NCI-H2107 (cell line): ENCODE measurements at regions not wholly inside any gene's neighbourhood (a gene's known extent, or its start where the extent isn't known, plus 50 kb on each side); places are given as distances from the start of the nearest gene placed in this dataset.
"Not testable (repeated sequence)": the region's sequence is repeated elsewhere in the genome, so short reads cannot be mapped to it uniquely, and the experiment has no call there.

Experiments used
- DNase-seq: peaks from one replicate; lab custom pipeline; 2025; lab: John Stamatoyannopoulos, UW

DNA sequence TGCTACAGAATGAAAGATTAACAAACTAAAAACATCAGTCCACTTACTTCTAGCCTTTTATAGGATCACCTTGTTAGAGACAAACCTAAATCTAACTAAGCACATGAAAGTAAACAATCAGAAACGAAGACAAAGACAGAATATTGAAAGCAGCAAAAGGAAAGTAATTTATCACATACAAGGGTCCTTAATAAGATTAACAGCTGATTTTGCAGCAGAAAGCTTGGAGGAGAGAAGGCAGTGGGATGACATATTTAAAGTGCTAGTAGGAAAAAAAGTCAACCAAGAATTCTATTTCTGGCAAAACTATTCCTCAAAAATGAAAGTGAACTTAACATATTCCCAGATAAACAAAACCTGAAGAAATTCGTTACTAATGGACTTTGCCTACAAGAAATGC lies 286.4 kb downstream of the RWDD3 start:
- DNase-seq = no peak

DNA sequence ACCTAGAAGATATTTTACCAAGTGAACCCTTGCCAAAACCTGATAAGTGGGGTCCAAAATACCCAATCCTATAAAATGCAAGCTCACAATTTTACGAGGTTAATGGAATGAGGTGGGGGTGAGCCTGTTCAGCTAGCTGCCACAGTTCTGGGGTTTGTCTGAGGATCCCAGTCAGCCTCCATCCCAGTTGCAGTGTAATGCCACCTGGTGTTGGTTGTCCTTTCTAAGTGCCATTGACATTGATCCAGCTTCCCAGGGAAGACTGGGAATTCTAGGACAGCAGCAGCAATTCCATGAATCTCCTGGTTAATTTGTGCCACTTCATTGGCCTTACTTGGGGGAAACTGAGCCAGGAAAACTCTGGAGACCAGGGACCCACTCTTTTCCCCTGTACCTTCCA lies 298.3 kb downstream of the RWDD3 start:
- no peak for DNase-seq

GRCh38 chr1:95534985-95535384 lies 301.0 kb downstream of the RWDD3 start:
- no peak for DNase-seq

DNA sequence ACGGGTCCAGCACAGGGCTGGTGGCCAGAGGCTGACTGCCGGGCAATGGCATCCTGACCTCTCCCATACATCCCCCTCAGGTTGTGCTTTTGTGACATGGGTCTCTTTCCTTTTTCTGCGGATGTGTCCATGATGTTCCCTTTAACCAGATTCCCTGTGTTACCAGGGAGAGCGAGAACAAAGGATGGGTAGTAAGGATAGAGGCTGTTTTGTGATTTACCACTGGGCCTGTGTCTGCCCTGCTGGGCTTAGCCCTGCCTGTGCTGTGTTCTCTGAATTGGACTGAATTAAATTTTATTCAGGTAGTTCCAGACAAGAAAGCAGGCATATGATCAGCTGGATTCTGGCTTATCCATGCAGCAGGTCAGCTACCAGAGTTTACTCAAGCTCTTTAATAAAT lies 301.6 kb downstream of the RWDD3 start:
- DNase-seq = no peak

DNA sequence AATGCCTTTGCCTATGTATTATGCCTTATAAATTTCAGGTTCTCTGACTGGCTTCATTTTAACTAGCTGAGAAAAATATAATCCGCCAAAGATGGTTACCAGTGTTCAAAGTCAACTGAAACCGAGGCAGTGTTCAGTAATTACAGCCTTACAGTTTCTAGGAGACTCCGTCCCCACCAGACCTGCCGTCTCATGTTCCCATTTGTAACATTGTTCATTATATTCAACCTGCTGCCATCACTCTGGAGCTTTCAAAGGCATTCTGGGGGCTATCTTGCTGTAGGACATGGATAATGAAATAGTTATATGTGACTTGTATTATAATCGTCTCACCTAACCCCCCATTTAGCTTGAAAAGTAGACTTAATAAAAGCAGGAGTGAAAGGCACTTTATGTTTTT lies 302.5 kb downstream of the RWDD3 start:
- no peak for DNase-seq

GRCh38 chr1:95537176-95537575 lies 303.2 kb downstream of the RWDD3 start:
- no peak for DNase-seq

DNA sequence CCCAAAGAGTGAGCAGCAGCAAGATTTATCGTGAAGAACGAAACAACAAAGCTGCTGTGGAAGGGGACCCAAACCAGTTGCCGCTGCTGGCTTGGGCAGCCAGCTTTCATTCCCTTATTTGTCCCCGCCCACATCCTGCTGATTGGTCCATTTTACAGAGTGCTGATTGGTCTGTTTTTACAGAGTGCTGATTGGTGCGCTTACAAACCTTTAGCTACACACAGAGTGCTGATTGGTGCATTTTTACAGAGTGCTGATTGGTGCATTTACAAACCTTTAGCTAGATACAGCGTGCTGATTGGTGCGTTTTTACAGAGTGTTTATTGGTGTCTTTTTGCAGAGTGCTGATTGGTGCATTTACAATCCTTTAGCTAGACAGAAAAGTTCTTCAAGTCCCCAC lies 304.2 kb downstream of the RWDD3 start:
- not testable (repeated sequence) for DNase-seq

DNA sequence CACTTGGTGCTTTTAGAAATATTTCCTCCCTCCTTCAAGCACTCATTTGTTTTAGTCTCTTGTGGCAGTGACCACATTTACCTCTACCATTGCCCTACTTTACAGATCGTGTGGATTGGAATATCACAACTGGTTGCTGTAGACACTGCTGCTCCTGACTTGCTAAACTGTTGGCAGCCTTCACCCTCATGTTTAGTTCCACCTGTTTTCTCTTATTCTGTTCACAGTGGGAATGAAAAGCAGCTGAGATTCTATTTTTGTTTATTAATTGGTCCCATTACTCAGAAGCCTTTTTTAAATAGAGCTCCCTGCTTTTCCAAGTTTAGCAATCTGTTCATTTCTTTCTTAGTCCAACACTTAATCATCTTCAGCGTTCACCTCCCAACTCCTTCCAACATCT lies 308.9 kb downstream of the RWDD3 start:
- DNase-seq = no peak

- no peak for DNase-seq
Measured at GRCh38 chr1:95547005-95547404, 313.0 kb downstream of the RWDD3 start.

- DNase-seq = no peak
Measured at GRCh38 chr1:95548211-95548610, 314.2 kb downstream of the RWDD3 start.

GRCh38 chr1:95551201-95551600 lies 317.2 kb downstream of the RWDD3 start:
- no peak for DNase-seq

- DNase-seq = no peak
Measured at GRCh38 chr1:95553595-95553994, 319.6 kb downstream of the RWDD3 start.

GRCh38 chr1:95554408-95554807 lies 320.4 kb downstream of the RWDD3 start:
- no peak for DNase-seq

DNA sequence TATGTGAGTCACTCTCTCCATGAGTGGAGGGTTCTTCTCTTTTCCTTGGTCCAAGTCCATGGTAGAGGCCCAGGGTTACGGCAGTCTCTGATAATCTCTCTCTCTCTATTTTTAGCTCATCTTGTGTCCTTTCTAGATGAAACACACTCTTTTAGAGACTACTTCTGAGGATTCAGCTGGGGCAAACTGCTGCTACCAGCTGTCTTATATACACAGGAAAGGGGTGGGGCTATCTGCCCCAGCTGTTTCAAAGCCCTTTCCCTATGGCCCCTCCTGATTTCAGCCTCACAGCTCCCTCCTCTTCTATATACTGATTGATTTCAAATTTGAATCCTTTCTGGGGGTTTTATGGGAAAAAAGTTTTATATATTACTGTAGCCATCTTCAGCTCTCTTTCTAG lies 324.8 kb downstream of the RWDD3 start:
- no peak for DNase-seq

GRCh38 chr1:95561346-95561745 lies 327.3 kb downstream of the RWDD3 start:
- no peak for DNase-seq

GRCh38 chr1:95562230-95562629 lies 328.2 kb downstream of the RWDD3 start:
- DNase-seq = no peak

- DNase-seq = no peak
Measured at GRCh38 chr1:95572002-95572401, 338.0 kb downstream of the RWDD3 start.

GRCh38 chr1:95572962-95573361 lies 339.0 kb downstream of the RWDD3 start:
- DNase-seq = no peak

- no peak for DNase-seq
Measured at GRCh38 chr1:95575291-95575690, 341.3 kb downstream of the RWDD3 start.

DNA sequence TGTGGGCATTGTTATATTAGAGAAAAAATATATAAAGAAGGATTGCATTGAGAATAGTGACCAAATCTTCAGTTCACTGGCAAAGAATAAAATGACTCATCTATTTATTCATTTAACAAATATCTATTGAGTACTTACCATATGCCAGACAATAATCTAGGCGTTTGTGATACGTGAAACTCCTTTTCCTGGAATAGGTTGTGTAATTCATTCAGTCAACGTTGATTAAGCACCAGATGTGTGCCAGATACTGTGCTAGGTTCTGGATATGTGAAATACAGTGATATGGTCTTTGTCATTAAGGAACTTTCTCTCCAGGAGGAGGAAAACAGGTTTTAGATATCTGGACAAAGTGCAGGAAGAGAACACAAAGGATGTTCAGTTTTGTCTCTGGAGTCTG lies 344.5 kb downstream of the RWDD3 start:
- DNase-seq = no peak

DNA sequence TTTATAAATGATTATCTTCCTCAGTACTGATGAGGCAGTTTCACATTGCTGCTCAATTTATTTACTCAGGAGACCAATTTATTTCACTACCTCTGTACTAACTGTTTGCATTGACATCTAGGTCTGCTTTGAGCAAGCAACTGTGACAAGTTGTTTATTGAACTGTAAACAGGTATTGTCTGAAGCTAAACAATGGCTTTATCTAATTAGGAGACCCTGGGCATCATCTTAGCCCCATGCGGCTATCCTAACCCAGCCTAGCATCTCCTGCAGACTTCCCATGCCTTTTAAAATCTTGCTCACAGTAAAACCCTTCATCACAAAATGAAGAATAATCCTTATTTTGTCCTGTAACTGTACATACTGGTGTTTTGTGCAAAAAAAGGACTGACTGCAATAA lies 348.2 kb downstream of the RWDD3 start:
- no peak for DNase-seq

DNA sequence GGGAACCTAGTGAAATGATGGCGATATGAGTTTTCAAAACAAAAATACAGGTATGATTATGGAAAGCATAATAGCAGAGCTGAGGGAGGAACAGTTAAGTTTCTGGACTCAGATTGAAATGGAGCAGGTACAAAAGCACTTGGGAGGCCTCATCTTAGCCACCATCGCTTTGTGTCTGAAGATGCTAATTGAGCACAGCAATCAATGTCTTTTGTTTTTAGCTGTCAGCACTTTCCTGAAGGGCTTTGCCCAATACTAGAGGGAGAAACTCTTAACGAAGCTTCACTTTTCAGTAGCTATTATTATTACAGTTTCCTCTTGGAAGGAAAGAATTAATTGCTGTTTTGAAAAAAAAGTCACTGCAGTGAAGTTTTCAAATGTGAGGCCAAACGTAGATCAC lies 348.7 kb downstream of the RWDD3 start:
- DNase-seq = no peak

GRCh38 chr1:95583661-95584210 lies 349.7 kb downstream of the RWDD3 start:
- no peak for DNase-seq

DNA sequence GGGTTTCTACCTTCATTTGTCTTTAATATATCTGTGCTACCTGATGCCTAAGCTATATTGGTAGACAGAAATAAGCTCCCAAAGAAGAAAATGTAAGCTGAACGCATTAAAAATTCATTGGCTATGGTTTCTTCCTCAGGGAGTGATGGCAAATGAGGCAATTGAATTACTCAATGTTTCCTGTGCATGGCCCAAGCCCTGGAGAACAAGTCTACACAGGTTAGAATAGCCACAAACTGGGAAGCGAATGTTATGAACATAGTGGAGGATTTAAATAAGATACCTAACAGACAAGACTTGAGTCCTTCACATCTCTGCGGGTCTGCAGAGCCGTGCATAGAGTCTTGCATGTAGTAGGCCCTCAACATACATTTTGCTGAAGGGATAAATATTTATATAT lies 350.3 kb downstream of the RWDD3 start:
- DNase-seq = no peak

DNA sequence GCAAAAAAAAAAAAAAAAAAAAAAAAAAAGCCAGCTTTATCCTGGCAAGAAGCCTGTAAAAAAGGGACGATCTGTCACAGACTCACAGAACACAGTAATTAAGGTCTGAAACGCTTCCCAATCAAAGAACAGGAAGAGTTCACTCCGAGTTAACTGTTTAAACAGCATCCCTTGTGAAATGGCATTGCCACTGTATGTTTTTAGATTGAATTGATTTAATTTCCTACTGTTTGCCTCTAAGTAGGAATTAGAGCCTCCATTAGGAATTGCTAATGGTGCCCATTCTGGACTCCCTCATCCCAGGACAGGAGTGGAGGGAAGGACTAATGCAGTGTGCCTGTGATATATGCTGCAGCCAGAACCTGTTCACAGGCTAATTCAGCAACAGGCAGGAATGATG lies 370.8 kb downstream of the RWDD3 start:
- DNase-seq = no peak
